Subcutaneous abdominal adipose tissue (tissue), 5 donors: ENCODE measurements at regions not wholly inside any gene's neighbourhood (a gene's known extent, or its start where the extent isn't known, plus 50 kb on each side); places are given as distances from the start of the nearest gene placed in this dataset.

Experiments used
- H3K27ac ChIP-seq: one replicate; pipeline ENCODE4 v1.7.0; 2013; ENCODE audit warnings: low read depth, mild to moderate bottlenecking, inconsistent platforms, low read length, moderate library complexity
- H3K27me3 ChIP-seq, 5 donors: one replicate each; pipeline ENCODE4 v1.7.0; 2013; ENCODE audit warnings: low read length in 5 of 5, inconsistent platforms in 1 of 5; ENCODE audit not compliant: control insufficient read depth in 5 of 5, insufficient read depth in 4 of 5
- H3K36me3 ChIP-seq, 5 donors: one replicate each; pipeline ENCODE4 v1.7.0; 2013; ENCODE audit warnings: low read length in 5 of 5; ENCODE audit not compliant: control insufficient read depth in 5 of 5, insufficient read depth in 5 of 5
- H3K4me1 ChIP-seq, 5 donors: one replicate each; pipeline ENCODE4 v1.7.0; 2013; ENCODE audit warnings: low read length in 5 of 5, mild to moderate bottlenecking in 3 of 5, moderate library complexity in 1 of 5; ENCODE audit not compliant: control insufficient read depth in 5 of 5, insufficient read depth in 5 of 5
- H3K4me3 ChIP-seq, 5 donors: one replicate each; pipeline ENCODE4 v1.7.0; 2013; ENCODE audit warnings: low read length in 5 of 5, low read depth in 1 of 5
- H3K9ac ChIP-seq, 5 donors: one replicate each; pipeline ENCODE4 v1.7.0; 2013; ENCODE audit warnings: low read length in 5 of 5, mild to moderate bottlenecking in 4 of 5, moderate library complexity in 3 of 5
- H3K9me3 ChIP-seq, 5 donors: one replicate each; pipeline ENCODE4 v1.7.0; 2013; ENCODE audit warnings: low read length in 5 of 5; ENCODE audit not compliant: control insufficient read depth in 5 of 5
- donor health status: healthy.
- donor health status: healthy.
- donor health status: healthy.
- donor health status: healthy.
- donor health status: healthy.

DNA sequence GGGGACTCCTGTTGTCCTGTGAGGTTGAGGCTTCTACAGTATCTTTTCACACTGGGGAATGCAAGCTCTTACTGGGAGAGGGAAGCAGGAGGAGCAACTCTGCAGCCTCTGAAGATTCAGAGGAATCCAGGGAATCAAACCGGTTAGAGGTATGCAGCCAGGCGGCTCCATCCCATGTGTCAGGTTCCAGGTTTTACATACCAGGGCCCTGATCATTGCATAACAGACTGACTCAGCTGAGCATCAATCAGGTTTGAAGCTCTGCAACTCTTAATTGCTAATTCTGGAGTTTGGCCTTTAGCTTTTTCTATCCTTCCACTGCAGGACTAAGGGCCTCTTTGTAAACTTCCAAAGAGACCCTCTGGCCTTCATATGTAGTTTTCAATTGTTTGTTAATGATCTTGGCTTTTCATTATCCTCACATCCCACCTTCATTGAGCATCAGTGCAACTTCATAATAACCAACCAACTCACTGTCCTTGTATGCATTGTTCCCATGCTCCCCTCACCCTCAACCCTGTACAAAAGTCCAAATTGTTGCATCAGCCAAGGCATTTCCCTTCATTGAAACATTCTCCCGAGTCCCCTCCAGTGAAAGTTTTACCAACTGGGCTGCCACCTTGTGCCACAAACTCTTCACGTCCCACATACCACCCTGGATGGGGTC is 59.7 kb upstream of the DHX40 start:
- Histone ChIP-seq H3K36me3 (no peaks in the 10 kb centered on the region), H3K4me3 (no peak overlapping the region), H3K4me1 (no peaks in the 10 kb centered on the region), H3K27me3 (no peaks in the 10 kb centered on the region), H3K9ac (no peak overlapping the region), H3K9me3 (no peaks in the 10 kb centered on the region), H3K27ac (no peak overlapping the region)

- Histone ChIP-seq H3K4me3 (no peak overlapping the region), H3K9ac (no peak overlapping the region), H3K36me3 (no peaks in the 10 kb centered on the region), H3K27ac (no peak overlapping the region), H3K27me3 (no peaks in the 10 kb centered on the region), H3K9me3 (no peaks in the 10 kb centered on the region), H3K4me1 (no peaks in the 10 kb centered on the region)
Measured at GRCh38 chr17:59506894-59507726, 58.3 kb upstream of the DHX40 start.

DNA sequence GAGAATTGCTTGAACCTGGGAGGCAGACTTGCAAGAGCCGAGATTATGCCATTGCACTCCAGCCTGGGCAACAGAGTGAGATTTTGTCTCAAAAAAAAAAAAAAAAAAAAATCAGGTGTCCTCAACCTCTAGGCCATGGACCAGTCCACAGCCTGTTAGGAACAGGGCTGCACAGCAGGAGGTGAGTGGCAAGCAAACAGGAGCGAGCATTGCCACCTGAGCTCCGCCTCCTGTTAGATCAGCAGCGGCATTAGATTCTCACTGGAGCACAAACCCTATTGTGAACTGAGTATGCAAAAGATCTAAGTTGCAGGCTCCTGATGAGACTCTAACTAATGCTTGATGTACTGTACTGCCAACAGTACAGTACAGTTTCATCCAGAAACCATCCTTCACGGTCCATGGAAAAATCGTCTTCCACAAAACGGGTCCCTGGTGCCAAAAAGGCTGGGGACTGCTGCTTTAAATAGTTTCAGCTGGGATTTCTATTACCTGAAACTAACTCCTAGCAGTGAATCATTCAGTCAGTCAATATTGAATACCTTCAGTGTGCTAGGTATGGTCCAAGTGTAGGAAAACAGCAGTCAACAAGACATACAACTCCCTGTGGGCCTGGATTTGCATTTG is 56.3 kb upstream of the DHX40 start:
- Histone ChIP-seq H3K36me3 (no peaks in the 10 kb centered on the region), H3K27ac (no peak overlapping the region), H3K4me1 (peaks cover 0 to 4% (median 3%) of the 10 kb centered on the region in 5 donors), H3K9ac (no peak overlapping the region), H3K4me3 (no peak overlapping the region), H3K27me3 (no peaks in the 10 kb centered on the region), H3K9me3 (no peaks in the 10 kb centered on the region)

DNA sequence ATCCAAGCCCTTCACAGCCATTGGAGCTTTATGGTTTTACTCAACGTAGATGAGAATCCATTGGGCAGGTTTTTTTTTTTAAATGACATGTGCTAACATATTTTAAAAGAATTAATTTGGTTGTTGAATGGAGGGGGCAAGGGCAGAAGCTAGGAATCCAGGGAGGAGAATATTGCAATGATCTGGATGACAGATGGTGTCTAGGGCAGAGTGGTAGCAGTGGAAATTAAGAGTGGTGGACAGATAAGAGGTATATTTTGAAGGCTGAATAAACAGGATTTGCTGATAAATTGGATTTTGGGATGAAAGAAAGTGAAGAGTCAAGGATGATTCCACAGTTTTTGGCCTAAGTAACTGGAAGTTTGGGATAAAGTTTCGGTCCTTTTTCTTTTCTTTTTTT is 54.8 kb upstream of the DHX40 start:
- no peaks in the 10 kb centered on the region for H3K9me3 ChIP-seq
- peaks cover 3 to 18% (median 14%) of the 10 kb centered on the region in 5 donors for H3K4me1 ChIP-seq
- H3K27me3 ChIP-seq: no peaks in the 10 kb centered on the region
- H3K9ac ChIP-seq: no peak overlapping the region
- H3K36me3 ChIP-seq: no peaks in the 10 kb centered on the region
- H3K27ac ChIP-seq: no peak overlapping the region
- no peak overlapping the region for H3K4me3 ChIP-seq

DNA sequence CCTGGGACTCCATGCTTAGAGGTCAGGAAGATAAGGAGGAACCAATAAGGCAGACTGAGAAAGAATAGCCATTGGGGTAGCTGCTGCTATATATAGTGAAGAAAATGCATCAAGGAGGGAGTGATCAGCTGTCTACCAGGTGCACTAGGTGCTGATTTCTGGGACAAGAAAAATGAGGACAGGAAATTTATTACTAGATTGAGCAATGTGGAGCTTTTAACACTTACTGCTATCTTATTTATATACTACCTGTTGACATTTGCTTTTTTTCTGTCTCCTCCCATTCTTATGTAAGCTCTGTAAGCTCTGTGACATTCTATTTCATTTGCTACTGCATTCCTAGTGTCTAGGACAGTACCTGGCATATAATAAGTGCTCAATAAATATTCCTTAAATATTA is 53.7 kb upstream of the DHX40 start:
- Histone ChIP-seq H3K9ac (no peak overlapping the region), H3K36me3 (no peaks in the 10 kb centered on the region), H3K9me3 (no peaks in the 10 kb centered on the region)

DNA sequence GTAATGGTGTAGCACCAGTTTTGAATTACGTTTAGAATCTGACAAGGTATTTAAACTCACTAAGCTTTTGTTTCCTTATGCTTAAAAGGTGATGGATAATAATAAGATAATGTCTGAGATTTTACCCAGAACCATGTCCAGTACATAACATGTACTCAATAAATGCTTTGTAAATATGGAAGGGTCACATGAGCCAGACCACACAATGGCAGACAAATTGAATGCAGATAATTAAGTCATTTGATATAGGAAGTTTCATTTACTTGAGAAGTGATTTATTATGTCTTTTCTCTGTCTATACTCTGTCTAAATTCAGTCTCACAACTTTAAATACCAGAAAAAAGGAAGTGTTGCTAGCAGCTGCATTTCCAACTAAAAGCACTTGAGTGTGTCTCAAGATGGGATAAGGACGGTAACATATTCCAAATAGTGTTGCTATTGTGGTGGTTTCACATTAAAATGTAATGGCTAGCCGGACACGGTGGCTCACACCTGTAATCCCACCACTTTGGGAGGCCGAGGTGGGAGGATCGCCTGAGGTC is 52.5 kb upstream of the DHX40 start:
- Histone ChIP-seq H3K9me3 (no peaks in the 10 kb centered on the region), H3K4me1 (peaks cover 6 to 28% (median 18%) of the 10 kb centered on the region in 5 donors), H3K4me3 (no peak overlapping the region), H3K36me3 (no peaks in the 10 kb centered on the region), H3K27me3 (no peaks in the 10 kb centered on the region), H3K9ac (no peak overlapping the region), H3K27ac (no peak overlapping the region)

More for the DNA sequence above, 53.7 kb upstream of the DHX40 start:
- Histone ChIP-seq H3K27ac (no peak overlapping the region), H3K27me3 (no peaks in the 10 kb centered on the region), H3K4me1 (peaks cover 6 to 28% (median 18%) of the 10 kb centered on the region in 5 donors), H3K4me3 (no peak overlapping the region)

DNA sequence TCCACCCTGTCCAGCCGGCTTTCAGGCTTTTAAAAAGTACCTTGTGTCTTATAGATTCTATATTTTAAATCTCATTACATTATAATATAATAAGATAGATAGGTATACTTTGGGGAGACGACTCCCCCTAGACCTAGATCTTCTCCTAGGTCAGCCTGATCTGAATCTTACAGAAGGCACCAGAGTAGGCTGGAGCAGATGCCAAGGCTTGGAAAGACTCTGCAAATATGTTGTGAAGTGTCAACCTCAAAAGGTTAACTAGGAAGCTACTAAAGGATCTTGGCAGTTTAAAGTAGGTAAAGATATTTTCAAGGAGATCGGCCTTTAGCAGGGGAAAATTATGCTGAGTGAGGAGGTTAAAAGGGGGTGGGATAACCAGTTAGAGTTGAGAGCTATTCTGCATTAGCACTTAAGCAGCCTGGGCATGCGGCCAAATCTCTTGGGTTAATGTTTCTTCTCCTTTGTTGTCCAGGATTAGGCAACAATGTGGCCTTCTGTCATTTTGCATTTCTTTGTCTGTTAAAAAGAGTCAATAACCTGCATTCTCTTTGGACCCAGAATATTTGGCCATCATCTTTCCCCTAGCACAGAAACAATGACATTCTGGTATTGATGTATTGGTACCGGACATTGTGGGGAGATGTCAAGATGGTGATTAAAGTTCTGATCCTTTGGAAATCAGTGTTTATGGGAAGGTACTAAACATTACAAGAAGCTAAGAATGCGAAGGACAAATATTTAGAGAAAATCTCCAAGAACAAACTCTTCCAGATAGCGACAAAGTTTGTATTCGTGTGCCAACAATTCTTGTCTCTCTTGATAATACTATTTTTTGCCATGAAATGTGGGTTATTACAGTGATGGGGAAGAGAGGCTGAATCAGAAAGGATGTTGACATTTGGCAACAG is 51.2 kb upstream of the DHX40 start:
- peak overlapping the region in 2 of 5 donors; percentile 27 to 48 for H3K9ac ChIP-seq
- no peak overlapping the region for H3K4me3 ChIP-seq
- H3K4me1 ChIP-seq: peaks cover 6 to 29% (median 18%) of the 10 kb centered on the region in 5 donors
- H3K27me3 ChIP-seq: no peaks in the 10 kb centered on the region
- H3K27ac ChIP-seq: peak overlapping the region; percentile 86
- no peaks in the 10 kb centered on the region for H3K9me3 ChIP-seq
- no peaks in the 10 kb centered on the region for H3K36me3 ChIP-seq
